NCI-H526 treated with DMSO at 0.1 percent for 48 hours (cell line): ENCODE measurements at regions not wholly inside any gene's neighbourhood (a gene's known extent, or its start where the extent isn't known, plus 50 kb on each side); places are given as distances from the start of the nearest gene placed in this dataset.
A peak's percentile ranks its signal among the peaks of the same experiment; 100 is the strongest.
"Not testable (repeated sequence)": the region's sequence is repeated elsewhere in the genome, so short reads cannot be mapped to it uniquely, and the experiment has no call there.

Source experiments
- DNase-seq: peaks from one replicate; lab custom pipeline; 2025; lab: John Stamatoyannopoulos, UW

- no peak for DNase-seq
Measured at GRCh38 chr9:589723-590122, 251.8 kb upstream of the DMRT1 start.

- no peak for DNase-seq
Measured at GRCh38 chr9:591292-591691, 250.2 kb upstream of the DMRT1 start.

DNA sequence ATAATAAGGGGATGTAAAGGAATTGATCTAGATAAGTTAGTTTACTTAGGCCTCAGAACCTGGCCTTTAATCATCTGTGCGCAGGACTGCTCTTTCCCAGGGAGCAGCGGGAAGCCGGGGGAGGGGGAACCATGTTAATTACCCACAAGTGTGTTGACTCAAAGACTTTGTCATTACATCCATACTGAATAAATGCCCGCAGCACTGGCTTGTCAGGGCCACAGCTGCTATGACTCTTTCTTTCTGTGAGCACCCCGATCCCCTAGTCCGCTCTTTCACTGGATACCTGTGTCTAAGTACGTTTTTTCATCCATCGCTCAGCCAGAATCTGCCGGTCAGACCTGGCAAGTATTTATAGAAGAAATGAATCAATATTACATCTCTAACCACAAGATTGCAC, 249.3 kb upstream of the DMRT1 start:
- DNase-seq: no peak

GRCh38 chr9:592733-593132, 248.8 kb upstream of the DMRT1 start:
- no peak for DNase-seq

- DNase-seq: no peak
Measured at GRCh38 chr9:593809-594208, 247.7 kb upstream of the DMRT1 start.

- no peak for DNase-seq
Measured at GRCh38 chr9:596703-597102, 244.8 kb upstream of the DMRT1 start.

- no peak for DNase-seq
Measured at GRCh38 chr9:600006-600405, 241.5 kb upstream of the DMRT1 start.

GRCh38 chr9:602716-603115, 238.8 kb upstream of the DMRT1 start:
- no peak for DNase-seq

DNA sequence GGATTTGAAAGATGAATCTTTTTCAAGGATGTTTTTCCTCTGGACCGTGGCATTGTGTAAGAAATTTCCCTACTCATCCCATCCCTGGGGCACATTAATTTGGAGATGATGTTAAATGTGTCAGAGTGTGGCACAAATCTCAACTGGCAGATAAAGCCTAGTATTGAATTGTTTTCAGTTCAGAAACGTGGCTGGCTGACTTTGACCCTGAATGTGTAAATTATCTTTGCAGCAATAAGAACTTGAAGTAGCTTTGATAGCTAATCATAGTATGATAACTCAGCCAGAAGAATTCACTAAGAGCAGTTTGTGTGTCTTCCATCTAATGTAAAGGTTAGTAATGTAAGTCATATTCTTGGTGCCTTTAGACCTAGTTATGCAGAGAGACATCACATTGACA, 238.4 kb upstream of the DMRT1 start:
- DNase-seq: no peak

DNA sequence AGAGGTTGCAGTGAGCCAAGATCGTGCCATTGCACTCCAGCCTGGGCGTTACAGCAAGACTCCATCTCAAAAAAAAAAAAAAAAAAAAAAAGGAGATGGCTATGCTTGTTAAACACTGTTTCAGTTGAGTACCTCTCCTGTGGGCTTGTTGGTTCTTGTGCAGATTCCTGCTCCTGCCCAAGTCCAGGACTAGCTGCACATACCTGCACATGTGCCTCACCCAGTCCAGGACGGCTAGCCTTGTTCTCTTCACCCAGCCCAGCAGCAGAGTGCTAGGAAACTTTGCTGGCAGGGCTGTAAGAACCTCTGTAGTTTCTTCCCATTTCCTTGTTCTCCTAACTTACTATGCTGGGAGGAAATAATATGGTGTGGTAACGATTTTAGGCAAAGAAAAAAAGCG, 234.1 kb upstream of the DMRT1 start:
- DNase-seq: no peak

DNA sequence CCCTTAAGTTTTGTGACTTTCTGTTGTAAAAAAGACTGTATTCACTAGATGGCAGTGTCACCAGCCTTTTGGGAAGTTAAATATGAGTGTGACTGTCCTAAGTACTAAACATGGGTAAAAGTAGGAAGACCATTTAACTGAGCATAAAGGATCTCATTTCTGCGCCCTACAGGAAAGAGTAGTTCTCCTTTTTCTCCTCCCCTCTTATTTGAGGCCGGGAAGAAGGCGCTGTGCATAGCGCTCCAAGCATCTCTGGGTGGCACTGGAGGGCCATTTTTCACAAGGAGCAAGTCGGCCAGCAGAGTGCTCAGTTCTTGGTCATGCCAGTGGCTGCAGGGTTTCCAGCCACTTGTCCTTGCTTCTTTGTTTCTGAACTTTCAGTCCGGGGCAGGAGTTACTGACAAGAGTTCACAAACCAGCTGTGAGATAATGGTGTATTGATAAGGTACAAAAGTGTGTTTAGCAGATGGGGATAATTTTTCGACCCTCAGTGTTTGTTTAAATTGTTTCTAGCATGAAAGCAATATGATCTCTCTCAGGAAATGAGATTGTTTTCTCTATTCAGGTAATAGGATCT, 227.6 kb upstream of the DMRT1 start:
- DNase-seq: peak; percentile 28

- DNase-seq: no peak
Measured at GRCh38 chr9:614431-614830, 227.1 kb upstream of the DMRT1 start.

DNA sequence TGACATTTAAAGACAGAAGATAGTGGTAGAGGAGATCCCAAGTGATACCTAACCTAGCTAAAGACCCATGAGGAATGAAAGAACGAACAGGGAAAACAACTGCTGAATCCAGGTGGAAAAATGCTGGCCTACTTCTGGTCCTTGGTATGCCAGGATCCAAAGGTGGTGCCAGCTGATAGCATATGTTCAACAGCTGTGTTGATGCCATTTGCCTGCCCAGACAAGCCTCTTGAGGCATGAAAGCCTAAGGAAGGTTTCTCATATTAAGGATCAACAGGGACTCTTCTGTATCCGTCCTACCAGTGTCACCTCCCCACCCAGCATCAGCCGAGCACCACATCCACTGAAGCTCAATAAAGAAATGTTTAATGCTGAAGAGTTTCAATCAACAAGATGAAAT, 225.7 kb upstream of the DMRT1 start:
- DNase-seq: no peak

DNA sequence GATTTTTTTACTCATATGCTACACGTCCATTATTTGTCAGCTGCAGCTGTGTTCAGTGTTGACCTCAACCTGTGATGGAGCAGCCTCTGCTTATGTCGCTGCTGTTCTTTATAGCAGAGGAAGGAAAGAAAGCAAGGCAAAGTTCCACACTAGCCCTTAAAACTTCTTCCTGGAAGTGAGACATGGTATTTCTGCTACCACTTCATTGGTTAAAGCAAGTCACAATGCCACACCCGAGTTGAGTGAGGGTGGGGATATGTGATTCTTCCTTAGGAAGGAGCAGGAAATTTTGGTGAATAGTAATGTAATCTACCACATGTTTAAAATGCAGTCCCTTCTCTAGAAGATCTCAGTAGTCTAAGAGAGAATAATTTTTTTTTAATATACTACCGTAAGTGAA, 224.8 kb upstream of the DMRT1 start:
- DNase-seq: no peak

DNA sequence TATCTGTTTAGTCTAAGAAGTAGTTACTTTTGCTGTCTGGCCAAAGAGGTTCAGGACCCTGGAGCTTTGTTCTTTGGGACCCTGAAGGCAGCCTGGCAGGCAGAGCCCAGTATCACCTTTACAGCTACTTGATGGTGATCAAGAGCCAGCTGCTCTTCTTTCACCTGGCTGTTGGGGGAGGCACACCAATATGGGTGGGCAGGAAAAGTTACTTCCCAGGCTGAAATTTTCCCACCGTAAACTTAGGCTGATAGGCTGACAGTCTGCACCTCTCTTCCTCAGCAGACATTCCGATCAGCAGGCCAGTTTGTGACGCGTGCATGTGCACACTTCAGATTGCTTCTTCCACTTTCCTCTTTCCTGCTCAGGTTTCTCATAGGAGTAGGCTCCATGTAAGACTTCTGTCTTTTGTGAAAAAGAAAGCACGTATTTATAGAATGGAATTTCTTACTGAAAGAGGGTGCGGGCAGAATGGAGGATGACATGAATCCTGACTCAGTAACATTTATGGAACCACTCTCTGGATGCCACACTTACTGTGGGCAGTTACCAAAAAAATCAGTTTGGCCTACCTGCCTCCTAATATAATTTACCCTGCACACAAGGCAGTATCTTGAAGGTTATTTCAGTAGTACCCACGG, 223.9 kb upstream of the DMRT1 start:
- DNase-seq: no peak

- no peak for DNase-seq
Measured at GRCh38 chr9:618478-618877, 223.0 kb upstream of the DMRT1 start.

DNA sequence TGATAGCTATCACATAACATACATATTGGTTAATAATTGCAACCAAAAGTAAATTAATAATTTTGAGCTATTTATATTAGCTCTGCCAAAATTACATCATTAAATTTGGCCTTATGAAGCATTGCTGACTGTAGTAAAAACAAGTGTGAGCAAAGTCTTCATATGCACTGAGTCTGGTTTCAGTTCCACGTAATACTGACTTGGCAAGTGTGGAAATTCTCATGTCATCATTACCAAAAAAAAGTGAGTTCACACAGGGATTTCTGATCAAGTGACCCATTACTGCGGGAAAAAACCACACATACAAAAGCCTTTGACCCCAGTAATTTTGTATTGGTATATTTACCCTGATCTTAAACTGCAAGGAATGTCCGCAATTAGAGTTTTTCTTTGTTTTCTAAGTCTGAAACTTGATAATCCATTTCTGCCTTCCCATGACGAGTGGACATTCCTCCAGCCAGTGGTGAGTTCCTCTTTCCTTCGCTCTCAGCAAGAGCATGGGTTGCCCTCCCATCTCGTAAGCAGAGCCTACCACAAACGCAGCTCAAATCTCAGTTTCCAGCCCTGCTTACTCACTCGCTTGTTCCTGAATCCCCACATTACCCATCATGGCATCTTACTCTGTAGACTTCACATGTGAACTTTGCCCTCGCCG, 220.2 kb upstream of the DMRT1 start:
- no peak for DNase-seq

DNA sequence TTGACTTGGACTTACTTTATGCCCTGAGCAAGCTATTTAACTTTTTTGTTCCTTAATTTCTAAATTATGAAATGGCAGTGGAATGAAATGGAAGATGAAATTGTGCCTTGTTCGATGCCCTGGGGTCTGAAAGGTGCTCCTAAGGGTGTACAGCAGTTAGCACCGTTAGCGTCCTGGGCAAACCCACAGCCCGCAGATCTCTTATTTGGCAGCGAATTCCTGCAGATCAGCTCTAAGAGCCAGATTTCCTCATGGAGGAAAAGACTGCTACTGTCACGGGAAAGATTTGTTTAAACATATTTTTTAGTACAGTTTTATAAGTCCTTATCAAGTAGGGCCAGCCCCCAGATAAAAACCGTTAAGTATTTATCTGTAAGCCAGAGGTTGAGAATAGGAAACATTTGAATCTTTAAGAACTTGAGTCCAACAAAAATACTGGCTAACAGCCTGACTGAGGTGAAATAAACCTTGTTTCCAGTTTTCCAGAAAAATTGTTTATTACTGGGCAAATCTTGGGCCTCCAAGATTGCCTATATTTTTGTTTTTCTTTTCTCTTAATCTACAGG, 216.5 kb upstream of the DMRT1 start:
- DNase-seq: no peak

DNA sequence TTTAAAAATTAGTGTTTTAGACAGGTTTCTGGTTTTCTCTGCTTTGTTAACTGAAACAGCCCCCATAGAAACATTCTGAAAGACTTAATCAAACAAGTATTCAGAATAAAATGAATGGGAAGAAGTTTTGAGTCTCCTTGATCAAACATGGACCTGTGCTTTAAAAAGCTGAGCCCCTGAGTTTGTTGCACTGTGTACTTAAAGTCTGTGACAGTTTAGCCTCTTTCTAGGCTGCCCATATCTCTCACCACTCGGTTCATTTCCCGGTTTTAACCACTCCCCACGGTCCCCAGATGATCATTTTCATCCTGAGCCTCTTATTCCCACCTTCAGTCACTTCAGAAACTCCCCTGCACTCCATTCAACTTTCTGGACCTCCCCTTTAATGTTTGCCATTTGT, 215.9 kb upstream of the DMRT1 start:
- no peak for DNase-seq

- DNase-seq: not testable (repeated sequence)
Measured at GRCh38 chr9:626114-626513, 215.4 kb upstream of the DMRT1 start.

GRCh38 chr9:626596-626995, 214.9 kb upstream of the DMRT1 start:
- DNase-seq: no peak

GRCh38 chr9:627336-627970, 214.0 kb upstream of the DMRT1 start:
- no peak for DNase-seq

DNA sequence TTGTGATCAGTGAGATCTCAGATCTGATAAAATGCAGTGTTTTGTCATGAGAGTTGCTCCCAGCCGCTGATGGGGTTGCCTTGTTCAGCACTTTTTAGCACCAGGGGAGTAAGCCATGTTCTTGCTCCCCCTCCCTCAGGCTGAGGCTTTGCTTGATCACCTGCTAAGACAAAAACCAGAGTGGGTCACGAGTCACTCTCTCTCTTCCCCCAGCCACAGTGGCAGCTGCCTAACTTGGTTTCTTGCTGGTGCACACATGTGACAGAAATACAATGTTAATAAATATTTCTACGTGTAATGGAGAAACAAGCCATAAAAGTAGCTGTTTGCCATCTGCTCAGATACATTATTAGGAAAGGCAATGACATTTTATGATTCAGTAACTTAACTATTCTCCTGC, 212.4 kb upstream of the DMRT1 start:
- DNase-seq: no peak
